Natural killer cell (primary cell): ENCODE measurements at regions not wholly inside any gene's neighbourhood (a gene's known extent, or its start where the extent isn't known, plus 50 kb on each side); places are given as distances from the start of the nearest gene placed in this dataset.

Experiments
- ATAC-seq, 3 donors: fragments of 150-1000 bp in 2 of 3; fragments of 200-7000 bp in 1 of 3; cut with Tn5 transposase; 1 replicate in 1 of 3; 2 replicates in 2 of 3; pipeline ENCODE4 v1.10.0; 2021; ENCODE audit warnings: mild to moderate bottlenecking in 2 of 3, moderate library complexity in 2 of 3
- DNase-seq, 2 donors: peaks; one replicate each; pipeline versions ENCODE4 v3.0.0 to v3.0.0-alpha.2; 2013 to 2021; ENCODE audit warnings: mixed read lengths in 1 of 2
- H3K27ac ChIP-seq: one replicate; pipeline ENCODE4 v1.5.1; 2013; ENCODE audit warnings: mild to moderate bottlenecking, low read length
- H3K27me3 ChIP-seq: one replicate; pipeline ENCODE4 v1.6.1; 2013; ENCODE audit warnings: low read length; ENCODE audit not compliant: control insufficient read depth, insufficient read depth
- H3K36me3 ChIP-seq: one replicate; pipeline ENCODE4 v1.6.1; 2013; ENCODE audit warnings: low read length; ENCODE audit not compliant: control insufficient read depth, insufficient read depth
- H3K4me1 ChIP-seq: one replicate; pipeline ENCODE4 v1.6.1; 2013; ENCODE audit warnings: low read length; ENCODE audit not compliant: control insufficient read depth, insufficient read depth
- H3K4me3 ChIP-seq: one replicate; pipeline ENCODE4 v1.5.1; 2013; ENCODE audit warnings: low read length
- H3K9me3 ChIP-seq: one replicate; pipeline ENCODE4 v1.6.1; 2013; ENCODE audit warnings: low read length; ENCODE audit not compliant: control insufficient read depth, insufficient read depth
- H3K27ac Mint-ChIP-seq, 2 donors: one replicate each; pipeline ENCODE4 v1.8.0; 2022; ENCODE audit warnings: mild to moderate bottlenecking in 2 of 2, mixed read lengths in 2 of 2, moderate library complexity in 1 of 2
- H3K27me3 Mint-ChIP-seq, 2 donors: one replicate each; pipeline ENCODE4 v1.8.0; 2022; ENCODE audit warnings: low read depth in 2 of 2, mixed read lengths in 2 of 2
- H3K36me3 Mint-ChIP-seq: one replicate; pipeline ENCODE4 v1.8.0; 2022; ENCODE audit warnings: mixed read lengths
- H3K4me1 Mint-ChIP-seq, 2 donors: one replicate each; pipeline ENCODE4 v1.8.0; 2022; ENCODE audit warnings: mixed read lengths in 2 of 2
- H3K4me3 Mint-ChIP-seq: one replicate; pipeline ENCODE4 v1.8.0; 2022; ENCODE audit warnings: mild to moderate bottlenecking, moderate library complexity, mixed read lengths
- H3K9me3 Mint-ChIP-seq, 2 donors: one replicate each; pipeline ENCODE4 v1.8.0; 2022; ENCODE audit warnings: mixed read lengths in 2 of 2
- CTCF ChIP-seq: fragments of 200-600 bp; IDR thresholded peaks from one replicate; pipeline ENCODE4 v1.8.0; 2022; ENCODE audit warnings: antibody characterized with exemption
- WGBS: methylation state at CpG from one replicate; pipeline ENCODE4 v1.1.7; 2013; ENCODE audit warnings: missing lambda C conversion rate; ENCODE audit not compliant: insufficient coverage; 5-methylcytosine and 5-hydroxymethylcytosine counted together
- intact Hi-C: fragments of 100-400 bp; cut with micrococcal nuclease; formaldehyde crosslinking; loops from one replicate; pipeline ENCODE4 v1.14.2; 2022

- Mint-ChIP-seq H3K36me3 (no peaks in the 10 kb centered on the region), H3K4me1 (no peaks in the 10 kb centered on the region), H3K4me3 (no peak overlapping the region), H3K27me3 (peaks cover 4 to 8% of the 10 kb centered on the region in 2 donors), H3K27ac (no peak overlapping the region), H3K9me3 (peaks cover 4 to 6% of the 10 kb centered on the region in 2 donors)
- H3K27me3 ChIP-seq: no peaks in the 10 kb centered on the region
- no peak for TF ChIP-seq CTCF
- no peak for ATAC-seq
- no peaks in the 10 kb centered on the region for H3K9me3 ChIP-seq
- intact Hi-C loops: no loop called here
- no peaks in the 10 kb centered on the region for H3K36me3 ChIP-seq
- no peak overlapping the region for H3K4me3 ChIP-seq
- H3K4me1 ChIP-seq: no peaks in the 10 kb centered on the region
- H3K27ac ChIP-seq: no peak overlapping the region
- DNase-seq: no peak
These were observed 107.6 kb upstream of the RXFP2 start for GRCh38 chr13:31631746-31632145.

- no peak for DNase-seq
- Histone ChIP-seq H3K27me3 (no peaks in the 10 kb centered on the region), H3K4me3 (no peak overlapping the region), H3K9me3 (no peaks in the 10 kb centered on the region), H3K36me3 (no peaks in the 10 kb centered on the region), H3K4me1 (no peaks in the 10 kb centered on the region), H3K27ac (no peak overlapping the region)
- ATAC-seq: no peak
- no CpG with 5 or more reads among the region's 1 CpG for WGBS
- Mint-ChIP-seq H3K9me3 (peaks cover 7 to 8% of the 10 kb centered on the region in 2 donors), H3K27ac (no peak overlapping the region), H3K36me3 (no peaks in the 10 kb centered on the region), H3K4me3 (no peak overlapping the region), H3K27me3 (peaks cover 0 to 10% of the 10 kb centered on the region in 2 donors), H3K4me1 (no peaks in the 10 kb centered on the region)
- intact Hi-C loops: no loop called here
- no peak for TF ChIP-seq CTCF
These were observed 100.7 kb upstream of the RXFP2 start for GRCh38 chr13:31638577-31638976.

GRCh38 chr13:31639443-31640163, 99.7 kb upstream of the RXFP2 start:
- Histone ChIP-seq H3K27ac (no peak overlapping the region), H3K4me3 (no peak overlapping the region), H3K27me3 (no peaks in the 10 kb centered on the region), H3K4me1 (no peaks in the 10 kb centered on the region), H3K9me3 (no peaks in the 10 kb centered on the region), H3K36me3 (no peaks in the 10 kb centered on the region)
- ATAC-seq (no peak), DNase-seq (no peak)
- H3K27ac Mint-ChIP-seq: no peak overlapping the region
- no peak overlapping the region for H3K4me3 Mint-ChIP-seq
- H3K9me3 Mint-ChIP-seq: peaks cover 3 to 8% of the 10 kb centered on the region in 2 donors
- peaks cover 0 to 8% of the 10 kb centered on the region in 2 donors for H3K27me3 Mint-ChIP-seq
- no peaks in the 10 kb centered on the region for H3K36me3 Mint-ChIP-seq
- no peak for TF ChIP-seq CTCF
- no peaks in the 10 kb centered on the region for H3K4me1 Mint-ChIP-seq
- 97% methylated on average over 2 of the region's 5 CpGs for WGBS
- intact Hi-C loops: no loop called here

- 81% methylated on average over 4 of the region's 4 CpGs for WGBS
- ATAC-seq: no peak
- intact Hi-C loops: no loop called here
- Mint-ChIP-seq H3K4me3 (no peak overlapping the region), H3K4me1 (no peaks in the 10 kb centered on the region), H3K27ac (no peak overlapping the region), H3K36me3 (no peaks in the 10 kb centered on the region), H3K27me3 (peaks cover 6 to 11% of the 10 kb centered on the region in 2 donors), H3K9me3 (peaks cover 0 to 3% of the 10 kb centered on the region in 2 donors)
- H3K27ac ChIP-seq: no peak overlapping the region
- no peak for TF ChIP-seq CTCF
- H3K4me1 ChIP-seq: no peaks in the 10 kb centered on the region
- no peaks in the 10 kb centered on the region for H3K36me3 ChIP-seq
- H3K27me3 ChIP-seq: no peaks in the 10 kb centered on the region
- no peak overlapping the region for H3K4me3 ChIP-seq
- DNase-seq: no peak
- no peaks in the 10 kb centered on the region for H3K9me3 ChIP-seq
These were observed 89.6 kb upstream of the RXFP2 start for GRCh38 chr13:31649766-31650165.
